ENCODE measurements at regions not wholly inside any gene's neighbourhood (a gene's known extent, or its start where the extent isn't known, plus 50 kb on each side); places are given as distances from the start of the nearest gene placed in this dataset.

GRCh38 chr4:107500551-107500950, 219.5 kb downstream of the PAPSS1 start:
- TF ChIP-seq CTCF (IDR thresholded peaks at IDR 0.05 in 8 of 11, conservative IDR thresholded peaks at IDR 0.05 in 3 of 11): no peak
- no peak for TF ChIP-seq POLR2AphosphoS5 (IDR thresholded peaks at IDR 0.05)
